ENCODE measurements at regions not wholly inside any gene's neighbourhood (a gene's known extent, or its start where the extent isn't known, plus 50 kb on each side); places are given as distances from the start of the nearest gene placed in this dataset.
"Not testable (repeated sequence)": the region's sequence is repeated elsewhere in the genome, so short reads cannot be mapped to it uniquely, and the experiment has no call there.

DNA sequence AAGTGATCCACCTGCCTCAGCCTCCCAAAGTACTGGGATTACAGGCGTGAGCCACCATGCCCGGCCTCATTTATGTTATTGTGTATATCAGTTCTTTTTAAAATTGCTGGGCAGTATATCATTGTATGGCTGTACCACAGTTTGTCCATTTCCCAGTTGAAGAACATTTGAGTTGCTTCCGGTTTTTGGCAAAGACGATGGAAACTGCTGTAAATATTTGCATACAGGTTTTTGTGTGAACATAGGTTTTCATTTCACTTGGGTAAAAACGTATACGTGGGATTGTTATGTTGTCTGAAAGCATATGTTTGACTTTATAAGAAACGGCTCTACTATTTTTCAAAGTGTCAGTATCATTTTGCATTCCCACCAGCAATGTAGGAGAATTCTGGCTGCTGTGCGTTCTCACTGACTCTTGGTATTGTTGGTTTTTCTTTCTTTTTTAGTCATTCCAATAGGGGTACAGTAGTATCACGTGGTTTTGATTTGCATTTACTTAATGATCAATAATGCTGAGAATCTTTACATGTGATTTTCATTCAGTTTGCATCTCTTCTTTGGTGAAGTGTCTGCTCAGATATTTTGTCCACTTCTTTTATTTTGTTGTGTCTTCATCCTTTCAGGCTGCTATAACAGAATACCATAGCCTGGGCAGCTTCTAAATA, 63.2 kb upstream of the GOT2 start:
- Histone ChIP-seq H3K27ac (no peak overlapping the region), H3K27me3 (no peaks in the 10 kb centered on the region), H3K36me3 (no peaks in the 10 kb centered on the region), H3K4me3 (no peak overlapping the region), H3K4me1 (no peaks in the 10 kb centered on the region), H3K9me3 (peaks cover 0 to 6% of the 10 kb centered on the region in 2 donors)
- no peak for TF ChIP-seq CTCF (IDR thresholded peaks at IDR 0.05)
- no peak for DNase-seq (ENCODE audit: low spot score in 2 of 2)
- intact Hi-C loops (cut with DNase I) = no loop called here

DNA sequence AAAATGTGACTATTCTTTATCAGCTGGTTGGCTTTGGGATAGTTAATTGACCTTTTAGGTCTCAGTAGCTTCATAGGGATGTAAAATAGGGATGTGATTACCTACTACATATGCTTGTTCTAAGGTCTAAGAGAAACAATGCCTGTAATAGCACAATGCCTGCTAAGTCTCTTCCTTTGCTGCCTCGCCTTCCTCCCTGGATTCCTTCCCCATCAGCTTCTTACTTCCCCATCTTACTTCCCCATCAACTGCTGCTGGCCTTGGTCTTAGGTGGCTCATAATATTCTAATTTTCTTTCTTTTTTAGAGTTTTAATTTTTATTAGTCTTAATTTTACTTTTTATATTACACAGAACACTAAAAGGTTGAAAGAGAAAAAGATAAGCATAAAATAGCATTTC, 59.2 kb upstream of the GOT2 start:
- H3K4me1 ChIP-seq = no peaks in the 10 kb centered on the region
- no peak overlapping the region for H3K4me3 ChIP-seq
- no peak for TF ChIP-seq CTCF (IDR thresholded peaks at IDR 0.05)
- no peaks in the 10 kb centered on the region for H3K9me3 ChIP-seq
- H3K36me3 ChIP-seq = no peaks in the 10 kb centered on the region
- H3K27me3 ChIP-seq = no peaks in the 10 kb centered on the region
- no peak overlapping the region for H3K27ac ChIP-seq
- intact Hi-C loops (cut with DNase I) = no loop called here
- DNase-seq (ENCODE audit: low spot score in 2 of 2) = no peak

DNA sequence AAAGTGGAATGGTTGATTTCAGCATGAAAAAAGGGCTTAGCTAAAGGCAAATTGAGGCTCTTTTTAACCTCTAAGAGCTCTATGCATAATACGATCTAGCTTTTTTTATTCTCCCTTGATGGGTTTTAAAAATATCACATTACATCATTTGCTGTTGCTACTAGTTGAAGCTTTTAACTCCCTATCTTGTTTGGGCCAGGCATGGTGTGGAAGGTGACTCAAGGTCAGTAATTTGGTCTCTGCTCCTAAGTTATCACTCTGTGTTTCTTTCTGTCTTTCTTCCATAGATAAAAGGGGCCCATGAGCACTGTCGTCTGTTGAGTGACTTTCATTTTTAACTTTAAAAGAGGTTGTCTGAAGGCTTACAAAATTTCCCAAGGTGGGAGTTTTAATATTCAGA, 58.1 kb upstream of the GOT2 start:
- DNase-seq (ENCODE audit: low spot score in 2 of 2) = no peak
- Histone ChIP-seq H3K27me3 (no peaks in the 10 kb centered on the region), H3K4me3 (no peak overlapping the region), H3K36me3 (no peaks in the 10 kb centered on the region), H3K4me1 (no peaks in the 10 kb centered on the region), H3K27ac (no peak overlapping the region), H3K9me3 (no peaks in the 10 kb centered on the region)
- TF ChIP-seq CTCF (IDR thresholded peaks at IDR 0.05) = no peak
- intact Hi-C loops (cut with DNase I) = no loop called here

DNA sequence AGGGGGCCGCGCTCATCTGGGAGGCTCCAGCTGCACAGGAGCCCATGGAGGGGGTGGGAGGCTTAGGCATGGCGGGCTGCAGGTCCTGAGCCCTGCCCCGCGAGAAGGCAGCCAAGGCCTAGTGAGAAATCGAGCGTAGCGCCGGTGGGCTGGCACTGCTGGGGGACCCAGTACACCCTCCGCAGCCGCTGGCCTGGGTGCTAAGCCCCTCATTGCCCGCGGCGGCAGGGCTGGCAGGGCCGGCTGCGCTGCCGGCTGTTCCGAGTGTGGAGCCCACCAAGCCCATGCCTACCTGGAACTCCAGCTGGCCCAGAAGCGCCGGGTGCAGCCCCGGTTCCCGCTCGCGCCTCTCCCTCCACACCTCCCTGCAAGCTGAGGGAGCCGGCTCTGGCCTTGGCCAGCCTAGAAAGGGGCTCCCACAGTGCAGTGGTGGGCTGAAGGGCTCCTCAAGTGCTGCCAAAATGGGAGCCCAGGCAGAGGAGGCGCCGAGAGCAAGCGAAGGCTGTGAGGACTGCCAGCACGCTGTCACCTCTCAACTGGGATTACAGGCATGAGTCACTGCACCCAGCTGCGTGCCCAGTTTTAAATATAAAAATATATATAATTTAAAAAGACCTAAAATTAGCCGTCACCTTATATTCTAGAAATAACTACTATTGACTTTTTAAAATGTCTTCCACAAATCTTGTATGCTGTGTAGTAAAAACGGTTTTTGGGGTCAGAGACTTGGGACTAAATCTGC, 56.9 kb upstream of the GOT2 start:
- H3K9me3 ChIP-seq; H3K27me3 ChIP-seq; H3K4me3 ChIP-seq; intact Hi-C loops (cut with DNase I); H3K27ac ChIP-seq; DNase-seq (ENCODE audit: low spot score in 2 of 2); H3K36me3 ChIP-seq; H3K4me1 ChIP-seq: not testable (repeated sequence)

GRCh38 chr16:58789351-58789750, 55.2 kb upstream of the GOT2 start:
- no peak overlapping the region for H3K27ac ChIP-seq
- intact Hi-C loops (cut with DNase I) = no loop called here
- no peaks in the 10 kb centered on the region for H3K27me3 ChIP-seq
- no peak overlapping the region for H3K4me3 ChIP-seq
- H3K9me3 ChIP-seq = no peaks in the 10 kb centered on the region
- DNase-seq (ENCODE audit: low spot score in 2 of 2) = no peak
- TF ChIP-seq CTCF (IDR thresholded peaks at IDR 0.05) = no peak
- H3K4me1 ChIP-seq = no peaks in the 10 kb centered on the region
- no peaks in the 10 kb centered on the region for H3K36me3 ChIP-seq
